Mucosa of rectum (tissue), 2 donors: ENCODE measurements at regions not wholly inside any gene's neighbourhood (a gene's known extent, or its start where the extent isn't known, plus 50 kb on each side); places are given as distances from the start of the nearest gene placed in this dataset.

Experiments used
- H3K27ac ChIP-seq, 2 donors: one replicate each; pipeline ENCODE4 v1.7.0; 2013; ENCODE audit warnings: inconsistent platforms in 2 of 2, low read depth in 2 of 2, low read length in 2 of 2
- H3K27me3 ChIP-seq, 2 donors: one replicate each; pipeline ENCODE4 v1.7.0; 2013; ENCODE audit warnings: low read length in 2 of 2; ENCODE audit not compliant: control insufficient read depth in 2 of 2, insufficient read depth in 2 of 2
- H3K36me3 ChIP-seq, 2 donors: one replicate each; pipeline ENCODE4 v1.7.0; 2013; ENCODE audit warnings: low read length in 2 of 2; ENCODE audit not compliant: control insufficient read depth in 2 of 2, insufficient read depth in 2 of 2
- H3K4me1 ChIP-seq, 2 donors: one replicate each; pipeline ENCODE4 v1.7.0; 2013; ENCODE audit warnings: low read length in 2 of 2, mild to moderate bottlenecking in 1 of 2; ENCODE audit not compliant: control insufficient read depth in 2 of 2, insufficient read depth in 2 of 2
- H3K4me3 ChIP-seq, 2 donors: one replicate each; pipeline ENCODE4 v1.7.0; 2013; ENCODE audit warnings: low read length in 2 of 2
- H3K9ac ChIP-seq, 2 donors: one replicate each; pipeline ENCODE4 v1.7.0; 2013; ENCODE audit warnings: low read length in 2 of 2, low read depth in 1 of 2, mild to moderate bottlenecking in 1 of 2
- H3K9me3 ChIP-seq, 2 donors: one replicate each; pipeline ENCODE4 v1.7.0; 2013; ENCODE audit warnings: low read length in 2 of 2; ENCODE audit not compliant: control insufficient read depth in 2 of 2
- donor health status: healthy.
- donor health status: Normal muscosa, but diverticular disease.

DNA sequence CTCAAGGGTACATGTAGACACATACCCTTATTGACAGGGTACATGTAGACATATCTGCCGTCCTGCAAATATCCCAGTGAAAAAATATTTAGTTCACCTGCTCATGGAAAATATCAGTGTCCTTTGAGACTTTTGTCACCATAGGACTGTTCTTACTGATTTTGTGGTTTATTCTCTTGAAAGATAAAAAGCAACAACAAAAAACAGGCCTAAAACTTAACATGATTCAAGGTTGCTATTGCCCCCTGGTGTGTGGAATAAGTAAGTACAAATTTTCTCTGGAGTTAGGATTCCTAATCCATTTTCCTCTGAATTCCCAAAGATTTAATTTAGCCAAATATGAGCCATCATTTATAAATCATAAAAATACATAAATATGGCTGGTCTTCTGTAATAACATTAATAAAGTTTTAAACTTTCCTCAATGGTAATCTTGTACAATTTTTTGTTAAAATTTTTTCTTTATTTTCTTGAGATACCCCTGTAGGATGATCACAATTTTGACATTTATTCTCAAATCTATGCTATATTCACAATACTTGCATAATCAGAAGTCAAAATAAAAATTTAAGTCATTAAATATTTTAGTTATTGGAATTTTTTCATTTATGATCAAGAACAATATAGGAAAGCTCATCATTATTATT is 741.4 kb upstream of the POT1 start:
- H3K36me3 ChIP-seq = no peaks in the 10 kb centered on the region
- no peak overlapping the region for H3K9ac ChIP-seq
- H3K27ac ChIP-seq = no peak overlapping the region
- H3K9me3 ChIP-seq = no peaks in the 10 kb centered on the region
- no peak overlapping the region for H3K4me3 ChIP-seq
- no peaks in the 10 kb centered on the region for H3K27me3 ChIP-seq
- H3K4me1 ChIP-seq = no peaks in the 10 kb centered on the region

DNA sequence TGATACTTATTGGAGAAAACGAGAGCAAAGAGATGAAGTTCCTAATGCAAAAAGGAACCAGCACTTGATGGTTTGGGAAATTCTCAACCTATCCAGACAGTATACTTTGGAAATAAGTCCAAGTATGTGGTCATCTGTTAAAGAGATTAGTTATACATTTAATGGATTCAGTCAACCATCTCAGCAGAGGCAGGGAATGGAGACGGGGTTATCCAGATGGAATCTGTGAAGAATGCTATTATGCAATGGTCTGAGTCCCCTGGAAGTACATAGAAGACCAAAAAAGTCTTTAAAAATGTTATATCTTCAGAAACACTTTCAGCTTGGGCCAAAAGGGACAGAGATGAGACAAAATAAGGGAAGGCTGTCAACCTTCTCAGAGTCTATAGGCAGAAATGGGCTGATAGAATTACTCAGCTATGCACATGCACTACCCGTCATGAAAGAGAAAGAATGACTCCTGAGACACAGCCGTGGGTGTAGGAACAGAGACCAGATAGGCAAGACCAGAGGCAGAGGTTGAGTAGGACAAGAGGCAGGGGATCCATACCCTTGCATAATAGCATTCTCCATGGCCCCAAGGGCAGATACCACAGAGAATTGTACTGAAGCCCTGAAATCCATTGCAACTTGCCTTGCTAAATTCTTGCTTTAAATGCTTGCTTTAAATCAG is 738.8 kb upstream of the POT1 start:
- no peak overlapping the region for H3K4me3 ChIP-seq
- H3K27ac ChIP-seq = no peak overlapping the region
- H3K9me3 ChIP-seq = no peaks in the 10 kb centered on the region
- no peak overlapping the region for H3K9ac ChIP-seq
- no peaks in the 10 kb centered on the region for H3K36me3 ChIP-seq
- no peaks in the 10 kb centered on the region for H3K4me1 ChIP-seq
- no peaks in the 10 kb centered on the region for H3K27me3 ChIP-seq

- Histone ChIP-seq H3K9me3 (no peaks in the 10 kb centered on the region), H3K27me3 (no peaks in the 10 kb centered on the region), H3K36me3 (no peaks in the 10 kb centered on the region), H3K4me3 (no peak overlapping the region), H3K27ac (no peak overlapping the region), H3K4me1 (no peaks in the 10 kb centered on the region), H3K9ac (no peak overlapping the region)
Measured at GRCh38 chr7:125664625-125665024, 735.0 kb upstream of the POT1 start.

DNA sequence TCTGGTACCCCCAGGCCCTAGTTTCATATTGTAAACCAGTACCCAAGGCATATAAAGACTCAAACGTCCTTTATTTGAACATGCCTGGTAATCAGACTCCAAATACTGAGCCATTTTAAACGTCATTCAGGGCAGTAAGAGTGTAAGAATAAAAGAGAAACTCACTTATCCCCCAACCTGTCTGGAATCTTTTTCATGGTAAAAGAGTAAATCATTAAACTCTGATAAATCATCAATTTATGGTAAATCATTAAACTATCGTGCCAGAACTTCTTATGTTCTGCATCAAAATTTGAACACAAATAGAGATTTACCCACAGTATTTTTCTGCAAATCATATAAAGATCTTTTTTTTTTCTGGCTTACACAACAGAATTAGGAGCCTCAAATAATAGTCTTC is 734.3 kb upstream of the POT1 start:
- no peaks in the 10 kb centered on the region for H3K9me3 ChIP-seq
- no peaks in the 10 kb centered on the region for H3K4me1 ChIP-seq
- no peaks in the 10 kb centered on the region for H3K27me3 ChIP-seq
- no peak overlapping the region for H3K27ac ChIP-seq
- H3K9ac ChIP-seq = no peak overlapping the region
- H3K36me3 ChIP-seq = no peaks in the 10 kb centered on the region
- no peak overlapping the region for H3K4me3 ChIP-seq

DNA sequence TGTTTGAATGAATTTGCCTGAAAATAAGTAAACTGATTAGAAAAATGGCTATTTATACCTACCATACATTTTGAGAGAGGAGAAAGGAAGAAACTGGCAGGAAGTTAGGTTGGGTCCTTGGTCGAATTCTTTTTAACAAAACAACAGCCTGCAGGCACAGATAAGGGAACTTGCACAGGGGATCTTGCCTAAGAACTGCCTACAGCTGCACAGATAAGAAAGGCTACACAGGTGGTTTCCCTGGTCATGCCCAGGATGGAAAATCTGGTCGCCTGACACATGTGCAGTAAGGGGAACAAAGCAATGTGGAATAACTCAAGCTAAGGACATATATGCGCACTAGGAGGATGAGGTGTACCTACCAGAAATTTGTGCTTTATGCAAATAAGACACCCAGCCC is 732.1 kb upstream of the POT1 start:
- Histone ChIP-seq H3K4me3 (no peak overlapping the region), H3K9me3 (no peaks in the 10 kb centered on the region), H3K36me3 (no peaks in the 10 kb centered on the region), H3K4me1 (no peaks in the 10 kb centered on the region), H3K27me3 (no peaks in the 10 kb centered on the region), H3K9ac (no peak overlapping the region), H3K27ac (no peak overlapping the region)

DNA sequence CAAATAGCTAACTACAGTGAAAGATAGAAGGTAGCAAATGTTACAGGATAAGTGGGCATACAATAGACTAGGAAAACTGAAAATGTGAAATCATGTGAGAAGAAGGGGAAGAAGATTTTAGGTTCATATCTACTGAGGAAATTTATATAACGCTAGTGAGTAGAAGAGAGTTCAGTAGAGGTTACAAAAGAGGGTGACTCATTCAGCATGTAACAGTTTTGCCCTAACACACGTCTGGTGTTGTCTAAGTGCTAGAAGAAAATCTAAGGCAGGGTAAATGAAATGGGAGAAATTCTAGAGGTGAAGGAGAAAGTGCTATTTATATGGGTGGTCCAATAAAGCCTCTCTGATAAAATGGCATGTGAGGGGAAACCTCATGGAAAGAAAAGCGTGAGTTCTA is 731.4 kb upstream of the POT1 start:
- no peak overlapping the region for H3K27ac ChIP-seq
- H3K36me3 ChIP-seq = no peaks in the 10 kb centered on the region
- no peaks in the 10 kb centered on the region for H3K27me3 ChIP-seq
- no peaks in the 10 kb centered on the region for H3K4me1 ChIP-seq
- H3K4me3 ChIP-seq = no peak overlapping the region
- no peaks in the 10 kb centered on the region for H3K9me3 ChIP-seq
- no peak overlapping the region for H3K9ac ChIP-seq

DNA sequence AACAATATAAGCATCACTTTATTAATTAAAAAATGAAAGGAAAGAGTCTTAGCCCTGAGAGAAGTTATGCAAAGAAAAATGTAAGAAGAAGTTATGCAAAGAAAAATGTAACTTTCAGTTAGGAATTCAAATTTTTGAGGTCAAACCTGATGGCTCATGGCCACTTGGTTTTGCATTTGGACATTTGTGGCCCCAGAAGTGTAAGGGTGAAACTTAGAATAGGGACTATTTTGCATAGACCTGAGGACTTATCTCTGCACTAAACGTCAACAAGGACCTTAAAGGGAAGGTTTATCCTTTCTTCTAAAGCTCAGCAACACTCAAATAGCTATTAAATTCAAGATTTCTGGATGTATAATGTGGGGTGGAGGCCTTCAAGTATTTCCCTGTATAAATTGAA is 724.5 kb upstream of the POT1 start:
- Histone ChIP-seq H3K36me3 (no peaks in the 10 kb centered on the region), H3K27me3 (no peaks in the 10 kb centered on the region), H3K4me1 (no peaks in the 10 kb centered on the region), H3K4me3 (no peak overlapping the region), H3K9ac (no peak overlapping the region), H3K27ac (no peak overlapping the region), H3K9me3 (no peaks in the 10 kb centered on the region)

- Histone ChIP-seq H3K27ac (no peak overlapping the region), H3K9me3 (no peaks in the 10 kb centered on the region), H3K4me1 (no peaks in the 10 kb centered on the region), H3K4me3 (no peak overlapping the region), H3K9ac (no peak overlapping the region), H3K27me3 (no peaks in the 10 kb centered on the region), H3K36me3 (no peaks in the 10 kb centered on the region)
Measured at GRCh38 chr7:125651823-125652528, 722.4 kb upstream of the POT1 start.

DNA sequence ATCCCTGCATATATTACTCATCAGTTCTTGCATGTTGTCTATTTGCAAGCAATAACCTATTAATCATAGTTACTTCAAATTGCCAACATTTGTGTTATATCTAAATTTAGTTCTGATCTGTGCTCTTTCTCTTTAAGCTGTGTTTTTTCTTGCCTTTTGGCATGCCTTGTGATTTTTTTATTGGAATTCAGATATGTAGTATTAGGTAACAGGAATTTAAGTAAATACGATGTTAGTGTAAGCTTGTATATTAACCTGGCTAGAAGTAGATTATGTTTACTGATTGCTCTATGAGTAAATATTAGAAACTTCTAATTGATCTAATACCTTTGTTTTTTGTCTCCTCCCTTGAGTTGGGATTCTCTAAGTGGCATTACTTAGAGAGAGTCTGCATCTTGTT is 718.9 kb upstream of the POT1 start:
- no peak overlapping the region for H3K4me3 ChIP-seq
- no peaks in the 10 kb centered on the region for H3K36me3 ChIP-seq
- H3K9ac ChIP-seq = no peak overlapping the region
- H3K27me3 ChIP-seq = no peaks in the 10 kb centered on the region
- H3K27ac ChIP-seq = no peak overlapping the region
- H3K4me1 ChIP-seq = no peaks in the 10 kb centered on the region
- H3K9me3 ChIP-seq = no peaks in the 10 kb centered on the region

- H3K9ac ChIP-seq = no peak overlapping the region
Measured at GRCh38 chr7:125645770-125646169, 716.1 kb upstream of the POT1 start.

More at GRCh38 chr7:125645770-125646169, 716.1 kb upstream of the POT1 start:
- Histone ChIP-seq H3K36me3 (no peaks in the 10 kb centered on the region), H3K27me3 (no peaks in the 10 kb centered on the region), H3K4me1 (no peaks in the 10 kb centered on the region), H3K27ac (no peak overlapping the region), H3K9me3 (no peaks in the 10 kb centered on the region), H3K4me3 (no peak overlapping the region)
